Glutamatergic neuron (in vitro differentiated cells): ENCODE measurements at regions not wholly inside any gene's neighbourhood (a gene's known extent, or its start where the extent isn't known, plus 50 kb on each side); places are given as distances from the start of the nearest gene placed in this dataset.

ENCODE experiments used
- DNase-seq: peaks from one replicate; pipeline ENCODE4 v3.0.0; 2022
- H3K27ac Mint-ChIP-seq: one replicate; pipeline ENCODE4 v1.8.0; 2020; ENCODE audit warnings: mild to moderate bottlenecking, mixed read lengths, inconsistent platforms; ENCODE audit not compliant: unreplicated experiment
- H3K27me3 Mint-ChIP-seq: one replicate; pipeline ENCODE4 v1.8.0; 2020; ENCODE audit warnings: mild to moderate bottlenecking, moderate library complexity, mixed read lengths, inconsistent platforms; ENCODE audit not compliant: unreplicated experiment
- H3K36me3 Mint-ChIP-seq: one replicate; pipeline ENCODE4 v1.8.0; 2020; ENCODE audit warnings: mild to moderate bottlenecking, mixed read lengths, inconsistent platforms; ENCODE audit not compliant: unreplicated experiment
- H3K4me1 Mint-ChIP-seq: one replicate; pipeline ENCODE4 v1.8.0; 2020; ENCODE audit warnings: mild to moderate bottlenecking, low read depth, mixed read lengths, inconsistent platforms; ENCODE audit not compliant: unreplicated experiment
- H3K4me3 Mint-ChIP-seq: one replicate; pipeline ENCODE4 v1.8.0; 2020; ENCODE audit warnings: mild to moderate bottlenecking, mixed read lengths, inconsistent platforms; ENCODE audit not compliant: unreplicated experiment
- H3K9me3 Mint-ChIP-seq: one replicate; pipeline ENCODE4 v1.8.0; 2020; ENCODE audit warnings: mild to moderate bottlenecking, moderate library complexity, mixed read lengths, inconsistent platforms; ENCODE audit not compliant: unreplicated experiment
- TF ChIP-seq, protein P1 (sequence below): fragments of 200-600 bp; sonication (generic); IDR thresholded peaks from one replicate; pipeline ENCODE4 v1.5.0; 2021; ENCODE audit not compliant: partially characterized antibody, unreplicated experiment

DNA sequence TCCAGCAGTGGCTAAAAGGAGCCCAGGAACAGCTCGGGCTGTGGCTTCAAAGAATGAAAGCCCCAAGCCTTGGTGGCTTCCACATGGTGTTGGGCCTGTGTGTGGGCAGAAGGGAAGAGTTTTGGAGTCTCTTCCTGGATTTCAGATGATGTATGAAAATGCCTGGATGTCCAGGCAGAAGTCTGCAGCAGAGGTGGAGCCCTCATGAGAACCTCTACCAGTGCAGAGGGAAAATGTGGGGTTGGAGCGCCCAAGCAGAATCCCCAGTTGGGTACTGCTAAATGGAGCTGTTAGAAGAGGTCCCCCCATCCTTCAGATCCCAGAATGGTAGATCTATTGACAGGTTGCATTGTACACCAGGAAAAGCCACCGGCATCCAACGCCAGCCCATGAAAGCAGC lies 412.1 kb downstream of the TDRD15 start:
- Mint-ChIP-seq H3K4me1 (no peaks in the 10 kb centered on the region), H3K4me3 (no peak overlapping the region), H3K36me3 (peaks cover 24% of the 10 kb centered on the region), H3K9me3 (peaks cover 17% of the 10 kb centered on the region), H3K27ac (no peak overlapping the region), H3K27me3 (no peaks in the 10 kb centered on the region)
- TF ChIP-seq, protein P1, sequence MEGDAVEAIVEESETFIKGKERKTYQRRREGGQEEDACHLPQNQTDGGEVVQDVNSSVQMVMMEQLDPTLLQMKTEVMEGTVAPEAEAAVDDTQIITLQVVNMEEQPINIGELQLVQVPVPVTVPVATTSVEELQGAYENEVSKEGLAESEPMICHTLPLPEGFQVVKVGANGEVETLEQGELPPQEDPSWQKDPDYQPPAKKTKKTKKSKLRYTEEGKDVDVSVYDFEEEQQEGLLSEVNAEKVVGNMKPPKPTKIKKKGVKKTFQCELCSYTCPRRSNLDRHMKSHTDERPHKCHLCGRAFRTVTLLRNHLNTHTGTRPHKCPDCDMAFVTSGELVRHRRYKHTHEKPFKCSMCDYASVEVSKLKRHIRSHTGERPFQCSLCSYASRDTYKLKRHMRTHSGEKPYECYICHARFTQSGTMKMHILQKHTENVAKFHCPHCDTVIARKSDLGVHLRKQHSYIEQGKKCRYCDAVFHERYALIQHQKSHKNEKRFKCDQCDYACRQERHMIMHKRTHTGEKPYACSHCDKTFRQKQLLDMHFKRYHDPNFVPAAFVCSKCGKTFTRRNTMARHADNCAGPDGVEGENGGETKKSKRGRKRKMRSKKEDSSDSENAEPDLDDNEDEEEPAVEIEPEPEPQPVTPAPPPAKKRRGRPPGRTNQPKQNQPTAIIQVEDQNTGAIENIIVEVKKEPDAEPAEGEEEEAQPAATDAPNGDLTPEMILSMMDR: no peak
- no peak for DNase-seq

DNA sequence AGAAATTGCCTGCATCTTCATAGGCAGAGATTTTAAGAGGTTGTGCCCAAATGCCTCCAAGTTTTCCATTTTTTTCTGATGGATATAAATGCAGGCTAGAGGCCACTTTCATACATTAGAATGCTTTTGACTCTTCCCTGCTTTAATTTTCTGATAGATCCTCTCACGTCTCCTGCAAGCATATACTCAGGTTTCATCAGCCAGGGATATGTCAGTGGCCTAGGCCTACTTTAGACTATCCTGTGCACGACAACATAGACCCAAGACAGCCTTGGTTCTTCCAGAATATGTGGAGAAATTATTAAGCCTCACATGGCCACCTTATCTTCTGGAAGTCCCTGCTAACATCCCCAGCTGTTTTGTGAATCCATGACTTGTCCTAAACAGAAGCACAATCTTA lies 415.9 kb downstream of the TDRD15 start:
- TF ChIP-seq, protein P1: no peak
- Mint-ChIP-seq H3K27me3 (no peaks in the 10 kb centered on the region), H3K27ac (no peak overlapping the region), H3K4me3 (no peak overlapping the region), H3K4me1 (no peaks in the 10 kb centered on the region), H3K9me3 (peaks cover 17% of the 10 kb centered on the region), H3K36me3 (peaks cover 21% of the 10 kb centered on the region)
- DNase-seq: no peak

DNA sequence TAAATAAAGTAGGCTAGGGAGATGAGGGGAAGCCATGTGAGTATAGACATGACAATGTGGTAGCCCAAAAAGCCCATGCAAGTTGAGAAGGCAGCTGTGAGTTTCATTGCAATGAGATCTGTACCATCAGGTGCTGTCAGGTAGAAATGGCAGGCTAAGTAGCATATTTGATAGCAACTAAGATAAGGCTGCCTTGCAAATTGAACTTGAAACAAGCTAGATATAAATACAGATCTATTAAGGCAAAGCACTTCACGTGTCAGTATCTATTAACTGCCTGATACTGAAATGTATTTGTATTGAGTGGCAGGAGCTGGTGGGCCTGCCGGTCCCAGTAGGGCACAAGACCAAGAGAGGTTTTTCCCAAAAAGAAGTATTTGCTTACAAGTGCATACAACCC lies 419.9 kb downstream of the TDRD15 start:
- no peaks in the 10 kb centered on the region for H3K36me3 Mint-ChIP-seq
- no peaks in the 10 kb centered on the region for H3K4me1 Mint-ChIP-seq
- H3K27me3 Mint-ChIP-seq: no peaks in the 10 kb centered on the region
- TF ChIP-seq, protein P1: no peak
- no peak overlapping the region for H3K27ac Mint-ChIP-seq
- no peak for DNase-seq
- no peaks in the 10 kb centered on the region for H3K9me3 Mint-ChIP-seq
- no peak overlapping the region for H3K4me3 Mint-ChIP-seq

DNA sequence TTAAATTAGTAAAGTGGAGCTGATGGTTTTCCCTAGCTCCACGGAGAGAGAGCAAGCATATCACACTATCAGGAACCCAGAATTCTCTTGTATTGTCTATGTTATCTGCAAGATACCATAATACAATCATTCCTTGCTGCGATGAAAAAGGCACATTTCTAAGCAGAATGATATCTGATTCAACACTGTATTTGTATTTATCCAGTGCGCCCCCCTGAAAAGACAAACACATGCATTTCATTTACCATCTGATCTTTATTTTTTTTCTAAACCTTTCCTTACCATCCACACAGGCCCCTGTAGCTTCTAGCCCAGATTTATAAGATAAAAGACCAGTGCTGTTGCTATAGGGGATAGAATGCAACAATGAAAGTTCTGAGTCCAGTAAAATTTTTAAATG lies 420.6 kb downstream of the TDRD15 start:
- no peaks in the 10 kb centered on the region for H3K27me3 Mint-ChIP-seq
- no peak overlapping the region for H3K27ac Mint-ChIP-seq
- no peaks in the 10 kb centered on the region for H3K9me3 Mint-ChIP-seq
- DNase-seq: no peak
- H3K4me1 Mint-ChIP-seq: no peaks in the 10 kb centered on the region
- H3K4me3 Mint-ChIP-seq: no peak overlapping the region
- TF ChIP-seq, protein P1: no peak
- no peaks in the 10 kb centered on the region for H3K36me3 Mint-ChIP-seq

DNA sequence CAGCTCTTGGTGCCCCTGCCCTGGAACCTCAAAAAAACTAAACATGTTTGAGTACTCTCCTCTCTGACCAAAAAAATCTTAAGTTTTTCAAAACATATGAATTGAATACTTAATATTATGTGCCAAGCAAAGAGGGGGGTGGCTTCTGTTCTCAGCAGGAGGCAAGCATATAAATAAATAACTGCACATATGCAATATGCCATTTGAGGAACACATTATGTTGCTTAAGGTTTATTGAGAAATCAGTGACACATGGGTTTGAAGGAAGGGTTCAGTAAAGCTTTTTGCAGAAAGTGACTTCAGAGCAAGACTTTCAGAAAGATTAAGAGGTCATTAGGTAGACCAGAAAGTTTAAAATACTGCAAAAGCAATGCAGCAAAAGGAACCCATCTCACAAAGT lies 429.2 kb downstream of the TDRD15 start:
- Mint-ChIP-seq H3K9me3 (peaks cover 2% of the 10 kb centered on the region), H3K36me3 (peaks cover 4% of the 10 kb centered on the region)
- TF ChIP-seq, protein P1: no peak

More for the DNA sequence above, 429.2 kb downstream of the TDRD15 start:
- Mint-ChIP-seq H3K4me3 (no peak overlapping the region), H3K27me3 (no peaks in the 10 kb centered on the region), H3K4me1 (peaks cover 3% of the 10 kb centered on the region), H3K27ac (no peak overlapping the region)
- no peak for DNase-seq
